ENCODE measurements at regions not wholly inside any gene's neighbourhood (a gene's known extent, or its start where the extent isn't known, plus 50 kb on each side); places are given as distances from the start of the nearest gene placed in this dataset.

DNA sequence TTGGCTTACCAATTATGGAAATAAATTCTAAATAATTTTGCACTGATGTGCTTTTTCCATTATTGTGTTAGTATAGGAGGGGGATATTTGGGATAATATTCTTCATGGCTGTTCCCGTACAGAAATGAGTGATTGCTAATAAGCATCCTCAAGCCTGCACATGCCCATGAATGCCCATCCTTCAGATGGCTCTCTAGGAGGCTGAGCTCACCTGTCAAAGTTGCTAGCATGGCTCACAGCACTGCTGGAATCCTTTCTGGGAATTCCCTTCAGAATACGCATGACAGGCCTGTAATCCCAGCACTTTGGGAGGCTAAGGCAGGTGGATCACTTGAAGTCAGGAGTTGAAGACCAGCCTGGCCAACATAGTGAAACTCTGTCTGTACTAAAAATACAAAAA is 124.1 kb downstream of the NXNL2 start:
- TF ChIP-seq, protein P1, sequence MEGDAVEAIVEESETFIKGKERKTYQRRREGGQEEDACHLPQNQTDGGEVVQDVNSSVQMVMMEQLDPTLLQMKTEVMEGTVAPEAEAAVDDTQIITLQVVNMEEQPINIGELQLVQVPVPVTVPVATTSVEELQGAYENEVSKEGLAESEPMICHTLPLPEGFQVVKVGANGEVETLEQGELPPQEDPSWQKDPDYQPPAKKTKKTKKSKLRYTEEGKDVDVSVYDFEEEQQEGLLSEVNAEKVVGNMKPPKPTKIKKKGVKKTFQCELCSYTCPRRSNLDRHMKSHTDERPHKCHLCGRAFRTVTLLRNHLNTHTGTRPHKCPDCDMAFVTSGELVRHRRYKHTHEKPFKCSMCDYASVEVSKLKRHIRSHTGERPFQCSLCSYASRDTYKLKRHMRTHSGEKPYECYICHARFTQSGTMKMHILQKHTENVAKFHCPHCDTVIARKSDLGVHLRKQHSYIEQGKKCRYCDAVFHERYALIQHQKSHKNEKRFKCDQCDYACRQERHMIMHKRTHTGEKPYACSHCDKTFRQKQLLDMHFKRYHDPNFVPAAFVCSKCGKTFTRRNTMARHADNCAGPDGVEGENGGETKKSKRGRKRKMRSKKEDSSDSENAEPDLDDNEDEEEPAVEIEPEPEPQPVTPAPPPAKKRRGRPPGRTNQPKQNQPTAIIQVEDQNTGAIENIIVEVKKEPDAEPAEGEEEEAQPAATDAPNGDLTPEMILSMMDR (IDR thresholded peaks at IDR 0.05): no peak
- no peak for TF ChIP-seq EP300 (IDR thresholded peaks at IDR 0.05)
- no peak for TF ChIP-seq POLR2A (IDR thresholded peaks at IDR 0.05)

Measured in ovary (tissue), 3 donors.